ES-I3 (cell line): ENCODE measurements at regions not wholly inside any gene's neighbourhood (a gene's known extent, or its start where the extent isn't known, plus 50 kb on each side); places are given as distances from the start of the nearest gene placed in this dataset.

Source experiments
- H3K36me3 ChIP-seq: 2 replicates; pipeline ENCODE4 v1.6.1; 2013; ENCODE audit warnings: mild to moderate bottlenecking, low read length, control low read depth, moderate library complexity; ENCODE audit not compliant: insufficient read depth
- H3K4me1 ChIP-seq: 2 replicates; pipeline ENCODE4 v1.6.1; 2013; ENCODE audit warnings: mild to moderate bottlenecking, control low read depth, low read length; ENCODE audit not compliant: insufficient read depth
- H3K9ac ChIP-seq: 2 replicates; pipeline ENCODE4 v1.6.1; 2013; ENCODE audit warnings: low read depth, mild to moderate bottlenecking, low read length, moderate library complexity
- H3K9me3 ChIP-seq: 2 replicates; pipeline ENCODE4 v1.6.1; 2013; ENCODE audit warnings: mild to moderate bottlenecking, low read length, moderate library complexity; ENCODE audit not compliant: control insufficient read depth, insufficient read depth

DNA sequence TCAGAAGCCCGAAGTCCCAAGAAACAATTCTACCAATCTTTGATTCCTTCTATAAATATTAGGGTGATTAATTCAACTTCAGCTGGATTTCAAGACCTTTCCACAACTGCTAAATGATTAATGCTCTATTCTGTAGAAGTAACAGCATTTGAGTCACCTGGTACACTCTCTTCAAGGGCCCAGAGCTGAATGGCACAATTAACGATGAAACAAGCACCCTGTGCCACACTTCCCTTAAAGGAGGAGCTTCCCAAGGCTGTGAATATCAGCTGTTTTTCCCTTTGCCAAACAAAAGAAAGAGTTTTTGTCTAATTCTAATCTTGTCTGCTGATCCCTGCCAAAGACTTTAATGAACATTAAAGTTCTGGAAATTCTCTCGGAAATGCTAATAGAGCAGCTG lies 56.0 kb downstream of the BOD1L2 start:
- Histone ChIP-seq H3K4me1 (peaks cover 20% of the 10 kb centered on the region), H3K9me3 (no peaks in the 10 kb centered on the region), H3K9ac (no peak overlapping the region), H3K36me3 (no peaks in the 10 kb centered on the region)

- Histone ChIP-seq H3K9ac (no peak overlapping the region), H3K4me1 (peaks cover 37% of the 10 kb centered on the region), H3K9me3 (no peaks in the 10 kb centered on the region), H3K36me3 (no peaks in the 10 kb centered on the region)
Observed at GRCh38 chr18:57205641-57206040, 58.8 kb downstream of the BOD1L2 start.

GRCh38 chr18:57207124-57207916 lies 60.4 kb downstream of the BOD1L2 start:
- Histone ChIP-seq H3K36me3 (no peaks in the 10 kb centered on the region), H3K4me1 (peaks cover 42% of the 10 kb centered on the region), H3K9me3 (no peaks in the 10 kb centered on the region), H3K9ac (no peak overlapping the region)

DNA sequence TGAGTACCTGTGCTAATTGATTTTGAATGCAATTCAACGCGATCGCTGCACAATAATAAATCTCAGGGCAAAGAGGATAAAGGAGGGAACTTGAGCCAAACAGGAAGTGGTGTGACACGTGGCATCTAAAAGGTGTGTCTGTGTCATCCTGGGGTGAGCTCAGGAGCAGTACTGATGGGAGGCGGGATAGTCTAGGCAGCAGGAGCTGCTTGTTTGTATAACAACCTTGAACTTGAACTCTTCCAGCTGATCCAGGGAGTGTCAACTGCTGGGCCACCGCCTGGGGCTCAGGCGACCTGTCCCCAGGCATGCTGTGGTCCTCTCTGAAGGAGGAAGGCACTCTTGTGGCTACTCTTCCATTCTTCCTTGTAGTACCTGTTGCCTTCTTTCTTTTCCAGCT lies 61.2 kb downstream of the BOD1L2 start:
- Histone ChIP-seq H3K9me3 (no peaks in the 10 kb centered on the region), H3K4me1 (peaks cover 39% of the 10 kb centered on the region), H3K9ac (no peak overlapping the region)

DNA sequence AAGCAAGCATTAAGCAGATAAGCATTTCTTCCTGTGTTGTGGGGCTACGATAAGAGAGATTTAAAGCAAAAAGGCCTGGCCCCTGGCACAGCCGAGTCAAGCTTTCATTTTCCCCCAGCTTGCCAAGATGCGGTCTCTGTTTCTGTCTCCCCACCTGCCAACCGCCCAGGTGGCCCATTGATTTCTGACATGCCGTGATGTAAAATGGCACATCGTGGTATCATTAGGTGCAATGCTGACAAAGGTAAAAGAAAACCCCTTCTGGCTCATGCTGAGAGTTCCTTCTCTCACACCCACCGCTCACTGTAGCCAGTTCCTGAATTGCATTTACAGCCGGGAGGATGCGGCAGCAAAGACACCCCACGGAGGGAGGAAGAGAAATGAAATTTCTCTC lies 62.8 kb downstream of the BOD1L2 start:
- H3K36me3 ChIP-seq: no peaks in the 10 kb centered on the region
- no peaks in the 10 kb centered on the region for H3K9me3 ChIP-seq
- peak overlapping the region; percentile 18; the same call in 1 of the 2 replicates for H3K9ac ChIP-seq
- H3K4me1 ChIP-seq: peaks cover 38% of the 10 kb centered on the region

More for the DNA sequence above, 61.2 kb downstream of the BOD1L2 start:
- no peaks in the 10 kb centered on the region for H3K36me3 ChIP-seq

GRCh38 chr18:57210107-57210715 lies 63.3 kb downstream of the BOD1L2 start:
- H3K9me3 ChIP-seq: no peaks in the 10 kb centered on the region
- peak overlapping the region; percentile 18; the same call in 1 of the 2 replicates for H3K9ac ChIP-seq
- H3K4me1 ChIP-seq: peaks cover 38% of the 10 kb centered on the region
- no peaks in the 10 kb centered on the region for H3K36me3 ChIP-seq

DNA sequence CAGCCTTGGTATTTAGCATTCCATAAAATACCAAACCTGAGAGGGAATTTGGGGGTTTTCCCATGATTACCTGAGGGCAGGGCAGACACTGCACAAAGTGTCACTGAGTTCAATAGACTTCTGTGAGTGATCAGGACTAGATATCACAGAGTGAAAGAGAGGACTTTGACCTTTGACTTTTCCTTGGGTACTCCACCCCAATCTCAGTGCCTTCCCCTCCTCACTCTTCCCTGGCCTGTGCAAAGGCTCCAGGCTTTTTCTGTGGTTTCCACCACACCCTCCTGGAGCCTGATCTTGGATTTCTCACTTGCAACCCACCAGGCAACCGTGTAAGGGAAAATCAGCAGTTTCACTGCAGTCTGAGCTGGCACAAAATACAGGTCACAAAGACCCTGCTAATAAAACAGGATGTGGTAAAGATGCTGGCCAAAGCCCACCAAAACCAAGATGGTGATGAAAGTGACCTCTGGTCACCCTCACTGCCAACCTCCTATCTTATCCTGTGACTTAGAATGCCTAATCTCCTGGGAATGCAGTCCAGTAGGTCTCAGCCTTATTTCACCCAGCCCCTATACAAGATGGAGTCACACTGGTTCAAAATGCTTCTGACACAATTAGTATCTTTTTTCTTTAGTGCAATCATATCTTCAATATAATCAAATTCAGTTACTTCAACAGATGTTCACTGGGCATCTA lies 64.0 kb downstream of the BOD1L2 start:
- no peaks in the 10 kb centered on the region for H3K9me3 ChIP-seq
- H3K4me1 ChIP-seq: peaks cover 38% of the 10 kb centered on the region
- H3K36me3 ChIP-seq: no peaks in the 10 kb centered on the region
- H3K9ac ChIP-seq: peak overlapping the region; percentile 18; the same call in 1 of the 2 replicates

- no peaks in the 10 kb centered on the region for H3K36me3 ChIP-seq
- peaks cover 36% of the 10 kb centered on the region for H3K4me1 ChIP-seq
- no peaks in the 10 kb centered on the region for H3K9me3 ChIP-seq
- no peak overlapping the region for H3K9ac ChIP-seq
Observed at GRCh38 chr18:57211412-57211750, 64.5 kb downstream of the BOD1L2 start.

- H3K4me1 ChIP-seq: peaks cover 32% of the 10 kb centered on the region
- H3K36me3 ChIP-seq: no peaks in the 10 kb centered on the region
- no peaks in the 10 kb centered on the region for H3K9me3 ChIP-seq
- H3K9ac ChIP-seq: no peak overlapping the region
Observed at GRCh38 chr18:57211776-57212175, 64.9 kb downstream of the BOD1L2 start.

GRCh38 chr18:57212678-57213077 lies 65.8 kb downstream of the BOD1L2 start:
- Histone ChIP-seq H3K9me3 (no peaks in the 10 kb centered on the region), H3K4me1 (peaks cover 24% of the 10 kb centered on the region)

GRCh38 chr18:57214976-57215375 lies 68.1 kb downstream of the BOD1L2 start:
- Histone ChIP-seq H3K36me3 (no peaks in the 10 kb centered on the region), H3K9ac (no peak overlapping the region), H3K4me1 (peaks cover 6% of the 10 kb centered on the region), H3K9me3 (no peaks in the 10 kb centered on the region)

More at GRCh38 chr18:57212678-57213077, 65.8 kb downstream of the BOD1L2 start:
- no peaks in the 10 kb centered on the region for H3K36me3 ChIP-seq
- no peak overlapping the region for H3K9ac ChIP-seq

- H3K4me1 ChIP-seq: peaks cover 14% of the 10 kb centered on the region
- H3K9ac ChIP-seq: no peak overlapping the region
- no peaks in the 10 kb centered on the region for H3K9me3 ChIP-seq
- no peaks in the 10 kb centered on the region for H3K36me3 ChIP-seq
Observed at GRCh38 chr18:57218281-57218680, 71.4 kb downstream of the BOD1L2 start.

- Histone ChIP-seq H3K36me3 (no peaks in the 10 kb centered on the region), H3K4me1 (peaks cover 14% of the 10 kb centered on the region), H3K9ac (no peak overlapping the region), H3K9me3 (no peaks in the 10 kb centered on the region)
Observed at GRCh38 chr18:57219964-57220363, 73.1 kb downstream of the BOD1L2 start.

GRCh38 chr18:57220480-57220879 lies 73.6 kb downstream of the BOD1L2 start:
- Histone ChIP-seq H3K9ac (no peak overlapping the region), H3K4me1 (peaks cover 14% of the 10 kb centered on the region), H3K36me3 (no peaks in the 10 kb centered on the region), H3K9me3 (no peaks in the 10 kb centered on the region)
